ENCODE measurements at regions not wholly inside any gene's neighbourhood (a gene's known extent, or its start where the extent isn't known, plus 50 kb on each side); places are given as distances from the start of the nearest gene placed in this dataset.
"Not testable (repeated sequence)": the region's sequence is repeated elsewhere in the genome, so short reads cannot be mapped to it uniquely, and the experiment has no call there.

GRCh38 chr4:60396341-60397049 is 803.6 kb upstream of the ADGRL3 start:
- TF ChIP-seq CTCF (IDR thresholded peaks at IDR 0.05; ENCODE audit: insufficient read depth, low read length, missing control alignments), result no peak
- CTCF ChIA-PET, result no interaction called here
- DNase-seq (ENCODE audit: low read depth, low spot score), result no peak
- H3K4me3 ChIP-seq (ENCODE audit: low read depth, low read length), result no peak overlapping the region
- POLR2A ChIA-PET, result no interaction called here

- TF ChIP-seq CTCF (IDR thresholded peaks at IDR 0.05; ENCODE audit: insufficient read depth, low read length, missing control alignments), result no peak
- POLR2A ChIA-PET, result no interaction called here
- DNase-seq (ENCODE audit: low read depth, low spot score), result no peak
- CTCF ChIA-PET, result no interaction called here
- H3K4me3 ChIP-seq (ENCODE audit: low read depth, low read length), result no peak overlapping the region
Measured at GRCh38 chr4:60400593-60400992, 799.5 kb upstream of the ADGRL3 start.

GRCh38 chr4:60404027-60404426 is 796.1 kb upstream of the ADGRL3 start:
- H3K4me3 ChIP-seq (ENCODE audit: low read depth, low read length), result no peak overlapping the region
- ChIA-PET POLR2A (no interaction called here), CTCF (no interaction called here)
- no peak for DNase-seq (ENCODE audit: low read depth, low spot score)
- no peak for TF ChIP-seq CTCF (IDR thresholded peaks at IDR 0.05; ENCODE audit: insufficient read depth, low read length, missing control alignments)

GRCh38 chr4:60422439-60422838 is 777.7 kb upstream of the ADGRL3 start:
- no peak for DNase-seq (ENCODE audit: low read depth, low spot score)
- H3K4me3 ChIP-seq (ENCODE audit: low read depth, low read length), result no peak overlapping the region
- POLR2A ChIA-PET, result no interaction called here
- TF ChIP-seq CTCF (IDR thresholded peaks at IDR 0.05; ENCODE audit: insufficient read depth, low read length, missing control alignments), result no peak
- CTCF ChIA-PET, result no interaction called here

GRCh38 chr4:60423573-60424184 is 776.4 kb upstream of the ADGRL3 start:
- POLR2A ChIA-PET; H3K4me3 ChIP-seq (ENCODE audit: low read depth, low read length); CTCF ChIA-PET; DNase-seq (ENCODE audit: low read depth, low spot score): not testable (repeated sequence)

GRCh38 chr4:60432911-60433310 is 767.2 kb upstream of the ADGRL3 start:
- no peak for TF ChIP-seq CTCF (IDR thresholded peaks at IDR 0.05; ENCODE audit: insufficient read depth, low read length, missing control alignments)
- ChIA-PET POLR2A (no interaction called here), CTCF (no interaction called here)
- DNase-seq (ENCODE audit: low read depth, low spot score), result no peak
- H3K4me3 ChIP-seq (ENCODE audit: low read depth, low read length), result no peak overlapping the region

GRCh38 chr4:60443068-60443467 is 757.1 kb upstream of the ADGRL3 start:
- DNase-seq (ENCODE audit: low read depth, low spot score), result no peak
- CTCF ChIA-PET, result no interaction called here
- H3K4me3 ChIP-seq (ENCODE audit: low read depth, low read length), result no peak overlapping the region
- no peak for TF ChIP-seq CTCF (IDR thresholded peaks at IDR 0.05; ENCODE audit: insufficient read depth, low read length, missing control alignments)
- POLR2A ChIA-PET, result no interaction called here
